Esophagus muscularis mucosa (tissue), 4 donors: ENCODE measurements at regions not wholly inside any gene's neighbourhood (a gene's known extent, or its start where the extent isn't known, plus 50 kb on each side); places are given as distances from the start of the nearest gene placed in this dataset.

Source experiments
- DNase-seq: peaks from one replicate; pipeline ENCODE4 v3.0.0-alpha.2; 2017; ENCODE audit errors: extremely low spot score
- H3K27ac ChIP-seq, 4 donors: fragments of 200-600 bp; sonication (generic); replicated peaks in 1 of 4; 1 replicate in 3 of 4; 2 replicates in 1 of 4; pipeline ENCODE4 v1.5.1; 2016 to 2019; ENCODE audit warnings: mild to moderate bottlenecking in 1 of 4
- H3K27me3 ChIP-seq, 4 donors: fragments of 200-600 bp; sonication (generic); one replicate each; pipeline versions ENCODE4 v1.5.1 to v1.6.0; 2016 to 2019
- H3K36me3 ChIP-seq, 4 donors: fragments of 200-600 bp; sonication (generic); one replicate each; pipeline ENCODE4 v1.5.1; 2016 to 2019
- H3K4me1 ChIP-seq, 4 donors: fragments of 200-600 bp; sonication (generic); one replicate each; pipeline ENCODE4 v1.5.1; 2016 to 2019
- H3K4me3 ChIP-seq, 4 donors: fragments of 200-600 bp; sonication (generic); 1 replicate in 2 of 4; 2 replicates in 2 of 4; pipeline ENCODE4 v1.5.1; 2016 to 2019; ENCODE audit warnings: mild to moderate bottlenecking in 4 of 4, moderate library complexity in 1 of 4
- H3K9me3 ChIP-seq, 4 donors: fragments of 200-600 bp; sonication (generic); 1 replicate in 3 of 4; 2 replicates in 1 of 4; pipeline ENCODE4 v1.5.1; 2016 to 2019
- CTCF ChIP-seq, 3 experiments: fragments of 200-600 bp in 2 of 3; fragments of 450-650 bp in 1 of 3; sonication (generic) in 2 of 3; IDR thresholded peaks; one replicate each; pipeline ENCODE4 v1.5.1; 2017 to 2019; ENCODE audit warnings: antibody characterized with exemption in 3 of 3, mild to moderate bottlenecking in 2 of 3, moderate library complexity in 1 of 3
- EP300 ChIP-seq: sonication (generic); formaldehyde crosslinking; IDR thresholded peaks from one replicate; pipeline ENCODE4 v1.6.1; 2017; ENCODE audit warnings: antibody characterized with exemption
- POLR2A ChIP-seq: fragments of 450-650 bp; IDR thresholded peaks from one replicate; pipeline ENCODE4 v1.6.1; 2017; ENCODE audit warnings: antibody characterized with exemption, moderate library complexity, mild to moderate bottlenecking, low read depth
- POLR2AphosphoS5 ChIP-seq, 2 donors: sonication (generic); formaldehyde crosslinking; IDR thresholded peaks; one replicate each; pipeline ENCODE4 v1.6.1; 2017; ENCODE audit warnings: antibody characterized with exemption in 2 of 2
- WGBS: methylation state at CpG from one replicate; pipeline ENCODE4 v1.1.5; 2018; 5-methylcytosine and 5-hydroxymethylcytosine counted together
- intact Hi-C: fragments of 100-400 bp; cut with DNase I; formaldehyde crosslinking; loops from one replicate; pipeline ENCODE4 v1.15.1; 2023

- Histone ChIP-seq H3K36me3 (no peaks in the 10 kb centered on the region), H3K4me3 (no peak overlapping the region), H3K9me3 (no peaks in the 10 kb centered on the region), H3K27ac (no peak overlapping the region), H3K4me1 (no peaks in the 10 kb centered on the region), H3K27me3 (no peaks in the 10 kb centered on the region)
- TF ChIP-seq POLR2A (no peak), CTCF (IDR thresholded peaks at IDR 0.05) (no peak), POLR2AphosphoS5 (IDR thresholded peaks at IDR 0.05) (no peak), EP300 (no peak)
- 90% methylated on average over 2 of the region's 2 CpGs for WGBS
- no peak for DNase-seq
- intact Hi-C loops: no loop called here
These were observed 174.1 kb downstream of the SLC6A15 start for GRCh38 chr12:84738481-84738972.

GRCh38 chr12:84732828-84733340 lies 179.7 kb downstream of the SLC6A15 start:
- intact Hi-C loops: no loop called here
- no peak overlapping the region for H3K27ac ChIP-seq
- H3K4me3 ChIP-seq: no peak overlapping the region
- no peak for DNase-seq
- 88% methylated on average over 2 of the region's 2 CpGs for WGBS
- H3K4me1 ChIP-seq: no peaks in the 10 kb centered on the region
- no peak for TF ChIP-seq POLR2AphosphoS5 (IDR thresholded peaks at IDR 0.05)
- TF ChIP-seq EP300: no peak
- TF ChIP-seq CTCF (IDR thresholded peaks at IDR 0.05): no peak
- TF ChIP-seq POLR2A: no peak
- no peaks in the 10 kb centered on the region for H3K36me3 ChIP-seq
- no peaks in the 10 kb centered on the region for H3K9me3 ChIP-seq
- no peaks in the 10 kb centered on the region for H3K27me3 ChIP-seq

DNA sequence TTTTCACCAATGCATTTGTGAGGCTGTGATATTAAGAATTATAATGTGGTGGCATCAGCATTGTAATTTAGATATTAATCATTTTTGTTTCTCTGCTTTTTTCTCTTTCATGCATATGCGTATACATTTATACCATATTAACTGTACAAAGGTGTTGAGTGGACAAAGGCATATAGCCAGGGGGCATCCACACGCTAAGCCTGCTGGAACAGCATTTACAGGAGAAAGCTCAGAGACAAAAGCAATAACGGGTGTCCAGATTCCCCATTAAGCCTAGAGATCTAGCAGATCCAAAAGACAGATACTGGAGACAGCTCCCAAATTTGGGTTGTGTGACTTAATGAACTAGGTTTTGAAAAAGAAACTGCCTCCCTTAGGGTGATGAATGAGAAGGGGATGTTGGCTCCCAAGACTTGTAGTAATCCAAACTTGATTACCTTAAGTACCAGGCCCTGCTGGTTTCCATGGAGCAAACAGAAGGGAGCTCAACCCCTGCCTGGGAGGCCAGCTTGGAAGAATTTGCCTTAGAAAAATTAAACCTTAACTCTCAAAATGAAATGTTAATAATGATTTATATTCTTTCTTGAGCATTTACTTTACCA lies 181.9 kb downstream of the SLC6A15 start:
- H3K27ac ChIP-seq: no peak overlapping the region
- no peaks in the 10 kb centered on the region for H3K4me1 ChIP-seq
- TF ChIP-seq POLR2AphosphoS5 (IDR thresholded peaks at IDR 0.05) (no peak), CTCF (IDR thresholded peaks at IDR 0.05) (no peak), POLR2A (no peak), EP300 (no peak)
- WGBS: 77% methylated on average over 3 of the region's 3 CpGs
- H3K9me3 ChIP-seq: no peaks in the 10 kb centered on the region
- DNase-seq: no peak
- intact Hi-C loops: no loop called here
- no peaks in the 10 kb centered on the region for H3K27me3 ChIP-seq
- no peak overlapping the region for H3K4me3 ChIP-seq
- no peaks in the 10 kb centered on the region for H3K36me3 ChIP-seq

GRCh38 chr12:84727961-84728360 lies 184.6 kb downstream of the SLC6A15 start:
- H3K36me3 ChIP-seq: no peaks in the 10 kb centered on the region
- H3K27me3 ChIP-seq: no peaks in the 10 kb centered on the region
- no peaks in the 10 kb centered on the region for H3K4me1 ChIP-seq
- no peaks in the 10 kb centered on the region for H3K9me3 ChIP-seq
- no peak for TF ChIP-seq EP300
- no peak for TF ChIP-seq CTCF (IDR thresholded peaks at IDR 0.05)
- no peak for TF ChIP-seq POLR2A
- TF ChIP-seq POLR2AphosphoS5 (IDR thresholded peaks at IDR 0.05): no peak
- H3K27ac ChIP-seq: no peak overlapping the region
- no peak overlapping the region for H3K4me3 ChIP-seq
- 87% methylated on average over 3 of the region's 3 CpGs for WGBS
- DNase-seq: no peak
- intact Hi-C loops: no loop called here

- Histone ChIP-seq H3K36me3 (no peaks in the 10 kb centered on the region), H3K4me3 (no peak overlapping the region), H3K27me3 (no peaks in the 10 kb centered on the region), H3K9me3 (no peaks in the 10 kb centered on the region), H3K27ac (no peak overlapping the region), H3K4me1 (no peaks in the 10 kb centered on the region)
- no peak for DNase-seq
- TF ChIP-seq POLR2AphosphoS5 (IDR thresholded peaks at IDR 0.05) (no peak), CTCF (IDR thresholded peaks at IDR 0.05) (no peak), POLR2A (no peak), EP300 (no peak)
- 84% methylated on average over 2 of the region's 2 CpGs for WGBS
- intact Hi-C loops: no loop called here
These were observed 185.8 kb downstream of the SLC6A15 start for GRCh38 chr12:84726780-84727179.
